HEK293 (cell line): ENCODE measurements at regions not wholly inside any gene's neighbourhood (a gene's known extent, or its start where the extent isn't known, plus 50 kb on each side); places are given as distances from the start of the nearest gene placed in this dataset.

ENCODE experiments used
- CTCF ChIA-PET: fragments of 350-600 bp; formaldehyde crosslinking; extraction: SDS; loops from one replicate; lab custom pipeline; 2021; ENCODE audit warnings: antibody characterized with exemption; lab: Yijun Ruan, JAX
- POLR2A ChIA-PET: fragments of 300-600 bp; formaldehyde crosslinking; extraction: SDS; loops from one replicate; lab custom pipeline; 2020; ENCODE audit warnings: antibody characterized with exemption, inconsistent platforms; lab: Yijun Ruan, JAX
- H3K27ac ChIP-seq: fragments of 200-500 bp; sonication (Bioruptor generic); 2 replicates; pipeline ENCODE4 v1.5.1; 2014; ENCODE audit warnings: low read depth, low read length, control low read depth, inconsistent platforms; ENCODE audit errors: extremely low read depth
- H3K36me3 ChIP-seq, 2 experiments: fragments of 200-500 bp in 1 of 2; sonication (Bioruptor generic) in 1 of 2; 1 replicate in 1 of 2; 2 replicates in 1 of 2; pipeline ENCODE4 v1.5.1; 2014 to 2017; ENCODE audit warnings: inconsistent platforms in 2 of 2, low read length in 2 of 2; ENCODE audit not compliant: control insufficient read depth in 2 of 2, insufficient read depth in 1 of 2
- H3K4me1 ChIP-seq: fragments of 200-500 bp; sonication (Bioruptor generic); 2 replicates; pipeline ENCODE4 v1.5.1; 2014; ENCODE audit warnings: mild to moderate bottlenecking, low read length, inconsistent platforms; ENCODE audit not compliant: control insufficient read depth, insufficient read depth
- H3K4me3 ChIP-seq: 2 replicates; pipeline ENCODE4 v1.5.1; 2011; ENCODE audit warnings: low read depth, mild to moderate bottlenecking, control low read depth, low read length, moderate library complexity
- H3K9me3 ChIP-seq: fragments of 200-500 bp; sonication (Bioruptor generic); 2 replicates; pipeline ENCODE4 v1.5.1; 2014; ENCODE audit warnings: low read depth, low read length, inconsistent platforms; ENCODE audit not compliant: control insufficient read depth, insufficient read depth
- FEZF1 ChIP-seq: fragments of 450-650 bp; formaldehyde crosslinking; IDR thresholded peaks from 2 replicates; pipeline ENCODE4 v1.5.1; 2016; ENCODE audit warnings: missing biosample characterization, missing genetic modification characterization
- GLI2 ChIP-seq: fragments of 450-650 bp; formaldehyde crosslinking; IDR thresholded peaks from 2 replicates; pipeline ENCODE4; 2017; ENCODE audit warnings: missing biosample characterization, missing genetic modification characterization, low read depth, borderline replicate concordance
- HIC1 ChIP-seq: fragments of 450-650 bp; formaldehyde crosslinking; IDR thresholded peaks from 2 replicates; pipeline ENCODE4 v1.5.1; 2016; ENCODE audit warnings: missing biosample characterization, missing genetic modification characterization
- KLF10 ChIP-seq: fragments of 450-650 bp; IDR thresholded peaks from 2 replicates; pipeline ENCODE4 v1.5.1; 2018; ENCODE audit warnings: missing biosample characterization, mild to moderate bottlenecking, missing genetic modification characterization
- TSHZ1 ChIP-seq: fragments of 450-650 bp; formaldehyde crosslinking; IDR thresholded peaks from 2 replicates; pipeline ENCODE4 v1.5.1; 2016; ENCODE audit warnings: missing biosample characterization, missing genetic modification characterization, borderline replicate concordance
- ZBTB11 ChIP-seq: fragments of 450-650 bp; formaldehyde crosslinking; conservative IDR thresholded peaks from 2 replicates; pipeline ENCODE4 v1.5.1; 2016; ENCODE audit warnings: low read depth, missing biosample characterization, missing genetic modification characterization
- ZBTB26 ChIP-seq: fragments of 450-650 bp; formaldehyde crosslinking; optimal IDR thresholded peaks from 2 replicates; pipeline ENCODE3; 2016; ENCODE audit warnings: missing biosample characterization, mild to moderate bottlenecking, missing genetic modification characterization
- ZBTB49 ChIP-seq: fragments of 450-650 bp; formaldehyde crosslinking; IDR thresholded peaks from 2 replicates; pipeline ENCODE4 v1.5.1; 2016; ENCODE audit warnings: missing biosample characterization, missing genetic modification characterization, low read depth
- ZEB2 ChIP-seq: fragments of 450-650 bp; formaldehyde crosslinking; IDR thresholded peaks from 2 replicates; pipeline ENCODE4 v1.5.1; 2016; ENCODE audit warnings: missing biosample characterization, missing genetic modification characterization
- ZNF146 ChIP-seq: fragments of 450-650 bp; formaldehyde crosslinking; IDR thresholded peaks from 2 replicates; pipeline ENCODE4 v1.5.1; 2016; ENCODE audit warnings: missing biosample characterization, missing genetic modification characterization
- ZNF169 ChIP-seq: fragments of 450-650 bp; formaldehyde crosslinking; IDR thresholded peaks from 2 replicates; pipeline ENCODE4 v1.5.1; 2016; ENCODE audit warnings: missing biosample characterization, missing genetic modification characterization
- ZNF26 ChIP-seq: fragments of 450-650 bp; formaldehyde crosslinking; IDR thresholded peaks from 2 replicates; pipeline ENCODE4 v1.5.1; 2016; ENCODE audit warnings: missing biosample characterization, missing genetic modification characterization
- ZNF391 ChIP-seq: fragments of 450-650 bp; formaldehyde crosslinking; IDR thresholded peaks from 2 replicates; pipeline ENCODE4 v1.5.1; 2016; ENCODE audit warnings: low read depth, missing biosample characterization, missing genetic modification characterization, borderline replicate concordance
- ZNF433 ChIP-seq: fragments of 450-650 bp; formaldehyde crosslinking; IDR thresholded peaks from 2 replicates; pipeline ENCODE4 v1.5.1; 2016; ENCODE audit warnings: missing biosample characterization, missing genetic modification characterization, low read depth
- ZNF514 ChIP-seq: fragments of 450-650 bp; formaldehyde crosslinking; IDR thresholded peaks from 2 replicates; pipeline ENCODE4 v1.5.1; 2016; ENCODE audit warnings: missing biosample characterization, missing genetic modification characterization
- ZNF571 ChIP-seq: fragments of 450-650 bp; formaldehyde crosslinking; IDR thresholded peaks from 2 replicates; pipeline ENCODE4 v1.5.0; 2017; ENCODE audit warnings: missing biosample characterization, missing genetic modification characterization
- ZNF580 ChIP-seq: fragments of 450-650 bp; formaldehyde crosslinking; IDR thresholded peaks from 2 replicates; pipeline ENCODE4 v1.5.1; 2016; ENCODE audit warnings: missing biosample characterization, missing genetic modification characterization
- ZNF677 ChIP-seq: fragments of 450-650 bp; IDR thresholded peaks from 2 replicates; pipeline ENCODE4 v1.5.0; 2018; ENCODE audit warnings: missing biosample characterization, mild to moderate bottlenecking, missing genetic modification characterization, moderate library complexity
- ZNF768 ChIP-seq: fragments of 450-650 bp; formaldehyde crosslinking; IDR thresholded peaks from 2 replicates; pipeline ENCODE4 v1.5.1; 2018; ENCODE audit warnings: missing biosample characterization, mild to moderate bottlenecking, missing genetic modification characterization
- ZNF776 ChIP-seq: fragments of 450-650 bp; formaldehyde crosslinking; IDR thresholded peaks from 2 replicates; pipeline ENCODE4 v1.5.0; 2017; ENCODE audit warnings: missing biosample characterization, missing genetic modification characterization, borderline replicate concordance
- ZNF837 ChIP-seq: fragments of 450-650 bp; formaldehyde crosslinking; IDR thresholded peaks from 2 replicates; pipeline ENCODE4 v1.5.1; 2016; ENCODE audit warnings: missing biosample characterization, missing genetic modification characterization
- ZXDB ChIP-seq: fragments of 450-650 bp; formaldehyde crosslinking; IDR thresholded peaks from 2 replicates; pipeline ENCODE4 v1.5.1; 2016; ENCODE audit warnings: missing biosample characterization, missing genetic modification characterization

GRCh38 chr1:55916907-55917306 lies 662.5 kb downstream of the PLPP3 start (continued):
- TF ChIP-seq ZBTB26 (tag by site-specific recombination) (no peak), HIC1 (tag by site-specific recombination) (no peak), ZNF768 (tag by site-specific recombination) (no peak), ZNF776 (tag by site-specific recombination) (no peak), ZNF571 (tag by site-specific recombination) (no peak)

- H3K9me3 ChIP-seq: no peaks in the 10 kb centered on the region
- ChIA-PET CTCF (no interaction called here), POLR2A (no interaction called here)
- H3K4me1 ChIP-seq: no peaks in the 10 kb centered on the region
- no peaks in the 10 kb centered on the region for H3K36me3 ChIP-seq
- no peak overlapping the region for H3K27ac ChIP-seq
- H3K4me3 ChIP-seq: no peak overlapping the region
- TF ChIP-seq ZBTB49: no peak
- TF ChIP-seq ZNF837 (tag by site-specific recombination): no peak
- no peak for TF ChIP-seq ZNF391 (tag by site-specific recombination)
- no peak for TF ChIP-seq ZNF514 (tag by site-specific recombination)
- TF ChIP-seq ZEB2: no peak
- no peak for TF ChIP-seq ZBTB11 (tag by site-specific recombination)
- TF ChIP-seq FEZF1: no peak
- no peak for TF ChIP-seq ZNF26 (tag by site-specific recombination)
- TF ChIP-seq ZNF433 (tag by site-specific recombination): no peak
- TF ChIP-seq TSHZ1 (tag by site-specific recombination): no peak
- TF ChIP-seq ZNF146: no peak
- TF ChIP-seq ZNF580 (tag by site-specific recombination): no peak
- no peak for TF ChIP-seq ZNF169 (tag by site-specific recombination)
- TF ChIP-seq ZXDB (tag by site-specific recombination): no peak
- no peak for TF ChIP-seq ZNF571 (tag by site-specific recombination)
- no peak for TF ChIP-seq GLI2 (tag by site-specific recombination)
- no peak for TF ChIP-seq KLF10
- TF ChIP-seq ZNF677 (tag by site-specific recombination): no peak
These were observed 662.9 kb downstream of the PLPP3 start for GRCh38 chr1:55916481-55916880.
